ENCODE measurements at regions not wholly inside any gene's neighbourhood (a gene's known extent, or its start where the extent isn't known, plus 50 kb on each side); places are given as distances from the start of the nearest gene placed in this dataset.

GRCh38 chr1:5733596-5733995 is 258.6 kb downstream of the NPHP4 start:
- H3K4me1 ChIP-seq (ENCODE audit: insufficient read depth), result no peaks in the 10 kb centered on the region
- H3K36me3 Mint-ChIP-seq (ENCODE audit: low read depth), result no peaks in the 10 kb centered on the region

GRCh38 chr1:5731110-5731423 is 261.2 kb downstream of the NPHP4 start:
- Mint-ChIP-seq H3K27me3 (ENCODE audit: insufficient read depth, low read depth, poor library complexity) (peaks cover 5% of the 10 kb centered on the region), H3K4me1 (peaks cover 8% of the 10 kb centered on the region)

More at GRCh38 chr1:5733596-5733995, 258.6 kb downstream of the NPHP4 start:
- H3F3A ChIP-seq (replicated peaks; ENCODE audit: low read depth), result no peaks in the 10 kb centered on the region
- H3K9me2 ChIP-seq (ENCODE audit: insufficient read depth), result no peaks in the 10 kb centered on the region
- no peak for ATAC-seq
- H3K9me3 Mint-ChIP-seq, result peaks cover 2% of the 10 kb centered on the region; the same call in 2 of the 3 replicates
- no peak overlapping the region for H3K27ac Mint-ChIP-seq
- no peak overlapping the region for H3K4me3 Mint-ChIP-seq
- no peak for DNase-seq (ENCODE audit: low spot score)
- H3K4me2 ChIP-seq, result no peak overlapping the region
- no peaks in the 10 kb centered on the region for H3K4me1 Mint-ChIP-seq
- peaks cover 4% of the 10 kb centered on the region; the same call in 1 of the 2 replicates for H3K36me3 ChIP-seq (ENCODE audit: insufficient read depth)
- H2AFZ ChIP-seq, result no peak overlapping the region
- no peaks in the 10 kb centered on the region for H3K79me2 ChIP-seq (replicated peaks; ENCODE audit: insufficient read depth)
- no peak overlapping the region for H3K4me3 ChIP-seq
- TF ChIP-seq ETS1 (IDR thresholded peaks at IDR 0.05), result no peak
- TF ChIP-seq STAT1 (IDR thresholded peaks at IDR 0.05; ENCODE audit: unreplicated experiment), result no peak
- no peak for TF ChIP-seq NANOG (IDR thresholded peaks at IDR 0.05; ENCODE audit: borderline replicate concordance)
- no peak for TF ChIP-seq ZNF331 (CRISPR knock-in tag; IDR thresholded peaks at IDR 0.05; ENCODE audit: low read depth)
- TF ChIP-seq JUNB (IDR thresholded peaks at IDR 0.05; ENCODE audit: unreplicated experiment), result no peak
- TF ChIP-seq ZNF114 (CRISPR knock-in tag; IDR thresholded peaks at IDR 0.05), result no peak
- TF ChIP-seq REST (IDR thresholded peaks at IDR 0.05; ENCODE audit: unreplicated experiment), result no peak
- no peak for TF ChIP-seq EZH2 (IDR thresholded peaks at IDR 0.05; ENCODE audit: low read depth, unreplicated experiment)
- no peaks in the 10 kb centered on the region for H4K20me1 ChIP-seq (replicated peaks; ENCODE audit: insufficient read depth)
- H3K27me3 Mint-ChIP-seq (ENCODE audit: insufficient read depth, low read depth, poor library complexity), result peaks cover 5% of the 10 kb centered on the region
- no peak overlapping the region for H3K27ac ChIP-seq (ENCODE audit: low read depth)
- H3K27me3 ChIP-seq (ENCODE audit: insufficient read depth), result no peaks in the 10 kb centered on the region

More at GRCh38 chr1:5731110-5731423, 261.2 kb downstream of the NPHP4 start:
- Histone ChIP-seq H3K79me2 (replicated peaks; ENCODE audit: insufficient read depth) (no peaks in the 10 kb centered on the region), H2AFZ (no peak overlapping the region), H3K27me3 (ENCODE audit: insufficient read depth) (no peaks in the 10 kb centered on the region), H3K4me1 (ENCODE audit: insufficient read depth) (no peaks in the 10 kb centered on the region), H3K27ac (ENCODE audit: low read depth) (no peak overlapping the region), H3K4me3 (no peak overlapping the region), H3F3A (replicated peaks; ENCODE audit: low read depth) (no peaks in the 10 kb centered on the region), H3K36me3 (ENCODE audit: insufficient read depth) (peaks cover 4% of the 10 kb centered on the region; the same call in 1 of the 2 replicates), H4K20me1 (replicated peaks; ENCODE audit: insufficient read depth) (no peaks in the 10 kb centered on the region), H3K4me2 (no peak overlapping the region), H3K9me2 (ENCODE audit: insufficient read depth) (no peaks in the 10 kb centered on the region)
- TF ChIP-seq STAT1 (IDR thresholded peaks at IDR 0.05; ENCODE audit: unreplicated experiment) (no peak), POLR2AphosphoS5 (IDR thresholded peaks at IDR 0.05; ENCODE audit: low read depth) (no peak), REST (IDR thresholded peaks at IDR 0.05; ENCODE audit: unreplicated experiment) (no peak), ZNF114 (CRISPR knock-in tag; IDR thresholded peaks at IDR 0.05) (no peak)
- Mint-ChIP-seq H3K9me3 (no peaks in the 10 kb centered on the region; the same call in 2 of the 3 replicates), H3K36me3 (ENCODE audit: low read depth) (no peaks in the 10 kb centered on the region), H3K4me3 (no peak overlapping the region), H3K27ac (no peak overlapping the region)
- no peak for ATAC-seq
- no peak for DNase-seq (ENCODE audit: low spot score)
